Epidermal melanocyte (primary cell): ENCODE measurements at regions not wholly inside any gene's neighbourhood (a gene's known extent, or its start where the extent isn't known, plus 50 kb on each side); places are given as distances from the start of the nearest gene placed in this dataset.
"Not testable (repeated sequence)": the region's sequence is repeated elsewhere in the genome, so short reads cannot be mapped to it uniquely, and the experiment has no call there.

Experiments used
- DNase-seq: peaks from one replicate; pipeline ENCODE4 v3.0.0; 2011; ENCODE audit warnings: low spot score; ENCODE audit not compliant: insufficient read length

DNA sequence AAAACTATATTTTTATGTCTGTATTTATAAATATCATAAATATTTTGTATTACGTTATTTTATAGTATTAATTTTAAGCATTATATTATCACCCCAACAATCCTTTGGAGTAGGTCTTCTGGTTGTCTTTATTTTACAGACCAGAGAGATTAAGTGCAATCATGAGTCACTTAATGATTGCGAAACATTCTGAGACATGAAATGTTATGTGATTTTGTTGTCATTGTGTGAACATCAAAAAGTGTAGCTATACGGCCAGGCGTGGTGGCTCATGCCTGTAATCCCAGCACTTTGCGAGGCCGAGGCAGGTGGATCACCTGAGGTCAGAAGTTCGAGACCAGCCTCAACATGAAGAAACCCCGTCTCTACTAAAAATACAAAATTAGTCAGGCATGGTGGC, 178.8 kb upstream of the NR2F2 start:
- DNase-seq: not testable (repeated sequence)

DNA sequence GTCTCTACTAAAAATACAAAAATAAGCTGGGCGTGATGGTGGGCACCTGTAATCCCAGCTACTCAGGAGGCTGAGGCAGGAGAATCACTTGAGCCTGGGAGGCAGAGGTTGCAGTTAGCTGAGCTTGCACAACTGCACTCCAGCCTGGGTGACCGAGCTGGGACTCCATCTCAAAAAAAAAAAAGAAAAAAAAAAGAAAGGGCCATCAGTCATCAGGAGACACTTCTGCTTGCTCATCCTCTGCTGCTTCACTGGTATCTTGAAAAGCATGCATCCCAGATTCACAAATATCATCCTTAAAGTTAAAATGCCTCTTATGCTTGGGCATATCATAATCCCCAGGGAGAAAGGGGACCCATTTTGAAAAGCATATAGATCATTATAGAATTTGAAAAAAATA, 176.6 kb upstream of the NR2F2 start:
- no peak for DNase-seq

GRCh38 chr15:96158938-96159337, 171.6 kb upstream of the NR2F2 start:
- DNase-seq: no peak

DNA sequence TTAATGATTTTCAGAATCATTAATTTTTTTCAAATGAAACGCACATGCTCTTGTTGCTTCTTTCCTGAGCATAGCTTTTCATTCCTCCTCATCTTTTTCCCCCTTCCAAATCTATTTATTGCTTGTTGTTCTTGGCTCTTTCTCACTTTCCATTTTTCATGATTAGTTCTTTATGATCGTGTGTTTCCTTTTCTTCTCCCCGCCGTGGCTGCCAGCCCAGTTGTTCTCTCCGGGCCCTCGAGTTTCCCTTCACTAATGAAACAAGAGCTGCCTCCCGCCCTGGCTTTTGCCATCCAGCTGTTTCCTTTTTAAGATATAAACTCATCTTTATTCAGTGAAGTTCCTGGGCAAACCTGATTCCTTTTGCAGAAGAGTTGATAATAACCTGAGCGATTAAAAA, 170.2 kb upstream of the NR2F2 start:
- DNase-seq: no peak

DNA sequence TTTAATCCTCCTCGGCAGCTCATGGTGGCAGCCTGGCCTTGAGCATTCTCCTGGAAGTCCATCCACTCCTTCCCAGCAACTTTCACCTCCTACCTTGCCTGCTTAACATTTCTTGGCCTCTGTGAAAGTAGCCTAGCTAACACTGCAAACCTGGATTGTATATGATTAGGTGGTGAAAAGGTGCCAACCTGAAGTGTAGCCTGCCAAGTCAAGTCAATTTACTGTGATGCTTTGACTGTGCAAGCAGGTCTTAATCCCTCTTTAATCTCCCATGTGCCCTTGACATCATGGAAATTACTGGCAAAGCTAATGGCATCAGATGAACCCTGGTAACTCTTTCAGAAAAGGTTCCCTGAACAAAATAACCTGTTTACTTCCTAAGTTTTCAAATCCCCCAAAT, 169.7 kb upstream of the NR2F2 start:
- no peak for DNase-seq

DNA sequence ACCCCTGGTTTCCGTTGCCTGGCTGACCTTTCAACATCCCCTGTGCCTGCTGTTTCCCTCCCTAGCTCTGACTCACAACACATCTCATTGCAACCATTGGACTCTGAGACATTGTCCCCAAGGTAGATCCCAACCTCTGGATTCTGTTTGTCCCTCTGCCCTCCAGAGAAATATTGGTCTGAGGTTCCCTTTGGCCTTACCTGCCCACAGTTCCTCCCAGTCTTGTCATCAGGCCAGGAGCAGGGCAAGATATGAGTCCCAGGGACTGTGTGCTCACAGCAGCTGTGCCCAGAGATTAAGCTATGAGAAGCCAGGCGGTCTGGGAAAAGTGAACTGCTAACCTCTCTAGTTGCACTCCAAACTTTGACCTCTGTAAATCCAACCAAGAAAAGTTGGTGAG, 168.2 kb upstream of the NR2F2 start:
- DNase-seq: no peak

DNA sequence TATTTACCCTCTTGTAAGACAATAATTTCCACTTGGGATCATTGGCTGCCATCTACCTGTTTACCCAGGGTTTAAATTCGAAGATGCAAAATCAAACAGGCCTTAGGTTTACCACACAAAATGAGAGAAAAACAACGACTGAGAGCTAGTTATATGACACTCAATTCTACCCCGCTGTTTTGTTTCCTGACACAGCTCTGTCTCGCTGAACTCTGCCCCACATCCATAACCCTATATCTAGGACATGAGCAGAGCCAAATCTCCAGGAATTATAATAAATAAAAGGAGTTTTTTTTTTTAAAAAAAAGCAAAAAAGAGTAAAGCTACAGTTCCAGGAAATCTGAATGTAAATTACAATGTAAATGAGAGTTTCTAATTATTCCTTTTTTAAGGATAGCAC, 165.4 kb upstream of the NR2F2 start:
- no peak for DNase-seq

- no peak for DNase-seq
Observed at GRCh38 chr15:96165775-96166174, 164.7 kb upstream of the NR2F2 start.

DNA sequence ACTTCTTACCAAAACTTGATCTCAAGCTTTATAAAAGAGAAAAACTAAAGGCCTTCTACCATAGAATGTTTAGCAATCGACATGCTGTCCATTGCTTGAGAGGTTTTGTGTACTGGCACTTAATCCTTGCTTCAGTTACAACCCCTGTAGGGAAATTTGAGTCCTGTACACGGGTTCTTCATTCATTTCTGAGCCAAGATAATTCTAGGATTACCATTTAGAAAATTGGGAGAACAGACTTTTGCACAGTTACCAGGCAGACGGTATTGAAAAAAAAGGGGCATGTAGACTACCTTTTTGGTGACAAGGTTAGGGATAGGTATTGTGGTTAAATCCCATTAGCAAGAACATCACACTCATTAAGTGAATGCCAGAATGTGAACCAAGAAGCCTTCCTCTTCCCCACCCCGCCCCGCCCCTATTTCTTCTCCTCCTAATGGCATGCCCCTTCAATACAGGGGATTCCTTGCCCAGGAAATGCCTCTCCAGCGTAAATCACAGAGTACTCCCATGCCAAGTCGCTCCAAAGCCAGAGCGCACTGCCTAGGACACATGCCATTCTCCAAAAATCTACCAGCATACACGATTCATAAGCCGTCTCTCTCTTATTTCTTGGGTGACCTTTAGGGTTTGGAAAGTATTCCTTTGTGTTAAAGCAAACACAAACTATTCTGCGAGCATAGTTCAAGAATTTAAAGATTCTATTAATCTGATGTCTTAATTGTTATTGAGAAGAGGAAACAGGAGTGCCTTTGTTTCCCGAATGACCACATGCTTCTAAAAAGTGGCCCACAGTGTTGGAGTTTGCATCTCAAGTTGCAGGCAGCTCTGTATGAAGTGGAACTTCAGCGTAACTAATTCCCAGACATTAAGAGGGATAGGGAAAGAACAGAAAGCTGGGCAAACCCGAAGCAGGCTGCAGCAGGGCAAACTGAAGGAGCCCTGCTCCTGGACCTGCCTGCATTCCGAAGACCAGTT, 164.0 kb upstream of the NR2F2 start:
- DNase-seq: peak; percentile 45

- not testable (repeated sequence) for DNase-seq
Observed at GRCh38 chr15:96170616-96170978, 159.9 kb upstream of the NR2F2 start.

- no peak for DNase-seq
Observed at GRCh38 chr15:96170979-96171739, 159.3 kb upstream of the NR2F2 start.

DNA sequence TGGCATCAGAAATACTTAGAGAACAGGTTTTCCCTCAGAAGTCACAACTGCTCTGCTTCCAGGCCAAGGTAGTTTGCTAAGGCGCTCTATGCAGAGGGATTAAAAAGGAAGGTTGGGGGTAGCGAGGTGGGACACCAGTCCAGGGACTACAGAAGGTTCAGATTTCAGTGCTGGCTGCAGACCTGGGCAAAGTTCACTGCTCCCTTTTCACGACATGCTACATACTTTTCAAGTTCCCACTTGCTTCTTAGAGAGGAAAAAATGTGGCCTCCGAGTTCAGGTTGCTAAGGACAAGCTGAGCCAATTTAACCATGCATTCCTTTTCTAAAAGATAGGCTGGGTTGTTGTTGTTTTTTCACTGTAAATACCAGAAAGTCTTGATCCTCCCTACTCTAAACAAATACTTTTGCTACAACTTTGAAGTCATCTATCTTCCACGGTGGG, 158.6 kb upstream of the NR2F2 start:
- DNase-seq: no peak

GRCh38 chr15:96172417-96172816, 158.1 kb upstream of the NR2F2 start:
- DNase-seq: no peak

DNA sequence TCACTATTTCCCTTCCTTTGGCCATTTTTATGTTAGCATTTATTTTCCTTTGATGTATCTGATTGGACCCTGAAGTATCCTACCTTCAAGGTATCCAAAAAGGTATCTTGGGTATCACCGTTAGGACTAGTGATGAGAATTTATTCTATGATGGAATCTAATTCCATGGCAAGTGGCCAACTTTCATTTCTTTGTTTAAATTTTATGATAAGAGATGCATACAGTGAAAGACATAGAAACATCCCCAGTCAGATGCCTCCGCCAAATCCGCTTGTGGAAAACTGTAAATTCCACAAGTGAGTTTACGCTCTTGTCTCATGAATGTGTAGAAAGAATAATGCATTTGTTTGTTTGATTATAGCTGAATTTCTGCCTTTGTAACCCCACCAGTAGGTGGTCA, 153.7 kb upstream of the NR2F2 start:
- DNase-seq: no peak

- no peak for DNase-seq
Observed at GRCh38 chr15:96177279-96177678, 153.2 kb upstream of the NR2F2 start.

DNA sequence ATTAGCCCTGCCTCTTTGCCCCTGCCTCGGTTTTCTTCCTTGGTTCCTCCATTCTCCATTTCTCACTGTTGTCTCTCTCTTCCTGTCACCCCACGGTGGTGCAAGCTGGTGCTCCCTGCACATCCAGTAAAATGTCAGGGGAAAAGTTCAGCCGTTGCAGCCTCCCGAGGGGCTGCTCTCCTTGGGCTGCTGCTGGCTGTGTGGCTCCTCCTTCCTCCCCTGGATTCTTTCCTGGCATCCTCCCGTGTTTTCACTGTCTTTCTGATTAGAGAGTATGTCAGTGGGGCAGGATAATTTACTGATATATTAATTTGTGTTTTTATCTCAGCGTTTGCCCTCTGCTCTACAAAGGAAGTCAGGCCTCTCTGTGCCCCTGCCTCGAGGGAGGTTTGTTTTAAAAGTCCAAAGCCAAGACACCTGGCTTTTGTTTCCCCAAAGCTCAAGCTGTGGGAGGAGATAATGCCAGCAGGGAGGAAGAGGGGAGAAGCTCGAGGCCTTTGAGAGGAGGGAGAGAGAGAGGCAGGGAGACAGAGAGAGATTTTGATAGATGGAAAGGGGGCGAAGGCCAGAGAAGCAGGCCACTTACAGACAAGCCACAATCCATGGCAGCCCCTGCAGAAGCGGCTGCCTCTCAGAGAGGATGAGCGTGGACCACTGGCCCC, 150.3 kb upstream of the NR2F2 start:
- DNase-seq: no peak

DNA sequence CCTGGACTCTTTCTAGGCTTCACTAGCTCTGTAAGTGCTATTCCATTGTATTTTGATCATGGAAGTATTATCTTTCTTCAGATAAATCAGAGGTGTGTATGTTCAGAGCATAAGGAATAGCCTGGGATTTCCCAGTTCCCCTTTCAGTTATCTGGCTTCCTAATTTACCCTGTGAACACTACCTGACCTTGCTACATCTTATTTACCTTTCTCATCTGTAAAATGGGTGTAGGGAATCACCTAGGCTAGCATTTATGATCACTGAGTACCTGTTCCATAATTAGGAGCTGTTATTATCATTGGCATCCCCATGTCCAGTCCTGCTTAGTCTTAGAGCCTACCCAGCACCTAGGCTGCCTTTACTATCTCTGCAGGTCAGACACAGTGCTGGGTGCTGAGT, 149.3 kb upstream of the NR2F2 start:
- DNase-seq: no peak

DNA sequence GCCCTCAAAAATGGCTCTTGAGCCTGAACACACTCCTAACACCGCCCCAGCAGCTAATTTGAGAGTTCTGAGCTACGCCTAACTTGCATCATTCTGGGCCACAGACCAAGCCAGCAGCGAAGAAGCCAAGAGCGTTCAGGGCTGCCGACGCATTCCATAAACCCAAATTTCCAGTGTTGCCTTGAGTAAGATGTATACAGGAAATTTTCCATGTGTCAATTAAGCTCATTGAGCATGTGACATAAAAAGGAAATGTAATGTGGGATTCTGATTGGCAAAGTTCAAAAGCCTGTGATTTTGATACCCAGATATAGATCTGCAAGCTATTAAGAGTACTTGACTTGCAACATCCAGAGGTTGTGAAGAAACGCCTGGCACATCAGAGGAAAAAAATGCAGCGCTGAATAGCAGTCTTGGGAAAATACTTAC, 148.6 kb upstream of the NR2F2 start:
- no peak for DNase-seq

- no peak for DNase-seq
Observed at GRCh38 chr15:96182736-96183513, 147.6 kb upstream of the NR2F2 start.

- DNase-seq: no peak
Observed at GRCh38 chr15:96183514-96183850, 147.0 kb upstream of the NR2F2 start.

DNA sequence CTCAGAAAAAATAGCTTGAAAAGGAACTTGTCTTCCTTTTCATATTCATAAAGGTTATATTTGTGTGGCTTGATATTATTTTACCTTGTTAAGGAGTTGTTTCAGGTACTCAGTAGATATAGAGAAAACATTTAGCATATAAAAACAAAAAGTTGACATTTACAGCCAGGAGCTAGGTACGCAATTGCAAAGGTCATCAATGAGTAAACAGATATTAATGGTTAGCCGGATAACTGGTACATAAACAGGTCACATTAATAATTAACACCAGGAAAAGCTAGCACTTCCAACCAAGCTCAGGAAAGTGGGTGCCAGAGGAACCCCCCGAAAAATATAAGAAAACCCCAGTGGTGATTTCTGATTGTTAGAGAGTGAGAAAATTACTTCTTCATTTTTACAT, 146.6 kb upstream of the NR2F2 start:
- no peak for DNase-seq
